Kidney epithelial cell (primary cell): ENCODE measurements at regions not wholly inside any gene's neighbourhood (a gene's known extent, or its start where the extent isn't known, plus 50 kb on each side); places are given as distances from the start of the nearest gene placed in this dataset.
"Not testable (repeated sequence)": the region's sequence is repeated elsewhere in the genome, so short reads cannot be mapped to it uniquely, and the experiment has no call there.

ENCODE experiments used
- DNase-seq: peaks from one replicate; pipeline ENCODE4 v3.0.0-alpha.2; 2010; ENCODE audit warnings: low read depth
- H3K27me3 ChIP-seq: 2 replicates; pipeline ENCODE4 v1.6.0; 2011; ENCODE audit warnings: low read length; ENCODE audit not compliant: control insufficient read depth, insufficient read depth
- H3K36me3 ChIP-seq: 2 replicates; pipeline ENCODE4 v1.5.1; 2011; ENCODE audit warnings: low read length; ENCODE audit not compliant: control insufficient read depth, insufficient read depth
- H3K4me3 ChIP-seq: 2 replicates; pipeline ENCODE4 v1.5.1; 2011; ENCODE audit warnings: low read depth, mild to moderate bottlenecking, control low read depth, low read length
- TF ChIP-seq, protein P1 (sequence below): IDR thresholded peaks from 2 replicates; pipeline ENCODE4 v1.5.1; 2011; ENCODE audit warnings: mild to moderate bottlenecking, moderate library complexity, low read length, control low read depth, inconsistent platforms; ENCODE audit not compliant: insufficient read depth, poor library complexity, severe bottlenecking

DNA sequence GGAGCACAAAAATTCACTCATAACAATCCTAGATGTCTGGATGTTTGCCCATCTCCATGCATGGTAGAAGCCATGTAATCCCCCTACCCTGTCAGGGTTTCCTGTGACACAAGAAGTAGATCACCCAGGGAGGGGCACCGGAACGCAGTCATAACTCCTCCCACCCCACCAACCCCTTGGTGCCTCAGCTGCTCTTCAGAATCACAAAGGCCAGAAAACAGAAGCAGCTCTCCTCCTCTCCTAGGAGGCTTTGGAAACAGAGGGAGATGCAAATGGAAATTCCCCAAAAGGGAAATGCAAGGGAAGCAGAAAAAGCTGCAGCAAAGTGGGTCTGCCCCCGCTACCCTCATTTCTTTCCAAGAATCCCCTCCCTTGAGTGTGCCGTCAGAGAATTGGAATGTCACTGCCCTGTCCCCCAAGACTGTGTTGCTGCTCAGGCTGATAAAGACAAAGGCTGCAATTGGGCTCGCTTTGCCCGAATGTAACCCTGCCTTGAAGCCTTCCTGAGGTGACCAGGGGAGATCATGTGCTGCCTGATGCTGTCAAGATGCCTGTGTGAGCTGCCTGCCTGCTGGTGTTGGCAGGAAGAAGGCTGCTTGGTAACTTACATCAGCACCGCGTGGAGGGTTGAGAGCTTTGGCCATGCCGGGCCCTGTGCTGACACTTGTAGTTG lies 65.5 kb upstream of the ABCA1 start:
- DNase-seq = no peak
- TF ChIP-seq, protein P1, sequence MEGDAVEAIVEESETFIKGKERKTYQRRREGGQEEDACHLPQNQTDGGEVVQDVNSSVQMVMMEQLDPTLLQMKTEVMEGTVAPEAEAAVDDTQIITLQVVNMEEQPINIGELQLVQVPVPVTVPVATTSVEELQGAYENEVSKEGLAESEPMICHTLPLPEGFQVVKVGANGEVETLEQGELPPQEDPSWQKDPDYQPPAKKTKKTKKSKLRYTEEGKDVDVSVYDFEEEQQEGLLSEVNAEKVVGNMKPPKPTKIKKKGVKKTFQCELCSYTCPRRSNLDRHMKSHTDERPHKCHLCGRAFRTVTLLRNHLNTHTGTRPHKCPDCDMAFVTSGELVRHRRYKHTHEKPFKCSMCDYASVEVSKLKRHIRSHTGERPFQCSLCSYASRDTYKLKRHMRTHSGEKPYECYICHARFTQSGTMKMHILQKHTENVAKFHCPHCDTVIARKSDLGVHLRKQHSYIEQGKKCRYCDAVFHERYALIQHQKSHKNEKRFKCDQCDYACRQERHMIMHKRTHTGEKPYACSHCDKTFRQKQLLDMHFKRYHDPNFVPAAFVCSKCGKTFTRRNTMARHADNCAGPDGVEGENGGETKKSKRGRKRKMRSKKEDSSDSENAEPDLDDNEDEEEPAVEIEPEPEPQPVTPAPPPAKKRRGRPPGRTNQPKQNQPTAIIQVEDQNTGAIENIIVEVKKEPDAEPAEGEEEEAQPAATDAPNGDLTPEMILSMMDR = no peak
- Histone ChIP-seq H3K27me3 (no peaks in the 10 kb centered on the region), H3K36me3 (no peaks in the 10 kb centered on the region), H3K4me3 (no peak overlapping the region)

DNA sequence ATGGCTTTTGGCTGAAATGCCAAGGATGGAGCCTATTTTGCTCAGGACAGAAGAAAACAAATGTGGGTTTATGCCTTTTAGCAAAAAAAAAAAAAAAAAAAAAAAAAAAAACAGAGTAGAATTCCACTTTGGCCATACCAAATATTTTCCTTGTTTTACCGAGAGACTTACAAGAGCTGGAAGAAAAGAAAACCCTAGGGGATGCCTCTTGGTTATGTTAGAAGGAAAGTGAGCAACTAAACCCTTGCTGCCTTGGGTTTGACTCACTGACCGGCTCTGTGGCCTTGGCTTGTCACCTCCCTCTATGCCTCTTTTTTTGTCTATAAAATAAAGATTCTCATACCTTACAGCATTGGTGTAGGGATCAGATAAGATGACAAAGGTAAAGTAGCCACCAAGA lies 69.6 kb upstream of the ABCA1 start:
- no peak overlapping the region for H3K4me3 ChIP-seq
- H3K36me3 ChIP-seq = no peaks in the 10 kb centered on the region
- DNase-seq = no peak
- TF ChIP-seq, protein P1 = no peak
- H3K27me3 ChIP-seq = no peaks in the 10 kb centered on the region

DNA sequence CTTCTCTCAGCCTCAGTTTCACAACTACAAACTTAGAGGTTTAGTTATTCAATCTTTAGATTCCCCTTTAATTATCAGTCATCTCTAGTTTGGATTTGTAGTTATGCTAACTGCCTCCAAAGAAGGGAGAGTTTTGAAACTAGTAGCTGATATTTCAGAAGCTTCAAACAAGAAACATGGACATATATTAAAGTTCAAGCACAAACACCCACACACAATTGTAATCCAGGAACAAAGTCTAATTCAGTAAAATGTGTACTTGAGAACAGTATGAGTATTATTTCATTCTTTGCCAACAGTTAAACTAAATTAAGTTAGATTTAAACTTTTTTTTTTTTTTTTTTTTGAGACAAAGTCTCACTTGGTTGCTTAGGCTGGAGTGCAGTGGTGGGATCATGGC lies 71.2 kb upstream of the ABCA1 start:
- Histone ChIP-seq H3K4me3 (no peak overlapping the region), H3K36me3 (no peaks in the 10 kb centered on the region), H3K27me3 (no peaks in the 10 kb centered on the region)
- no peak for DNase-seq
- TF ChIP-seq, protein P1 = no peak

DNA sequence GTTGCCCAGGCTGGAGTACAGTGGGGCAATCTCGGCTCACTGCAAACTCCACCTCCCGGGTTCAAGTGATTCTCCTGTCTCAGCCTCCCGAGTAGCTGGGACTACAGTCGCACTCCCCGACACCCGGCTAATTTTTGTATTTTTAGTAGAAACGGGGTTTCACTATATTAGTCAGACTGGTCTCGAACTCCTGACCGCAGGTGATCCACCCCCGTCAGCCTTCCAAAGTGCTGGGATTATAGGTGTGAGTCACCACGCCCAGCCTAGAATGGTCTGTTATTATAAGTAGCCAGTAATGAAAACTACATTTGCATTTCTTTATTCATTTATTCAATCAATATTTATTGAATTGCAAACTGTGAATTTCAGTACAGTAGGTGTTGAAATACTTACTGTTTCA lies 72.6 kb upstream of the ABCA1 start:
- H3K4me3 ChIP-seq, DNase-seq, H3K36me3 ChIP-seq, H3K27me3 ChIP-seq: not testable (repeated sequence)

- no peak for DNase-seq
- no peaks in the 10 kb centered on the region for H3K36me3 ChIP-seq
- no peaks in the 10 kb centered on the region for H3K27me3 ChIP-seq
- TF ChIP-seq, protein P1 = no peak
- no peak overlapping the region for H3K4me3 ChIP-seq
Measured at GRCh38 chr9:105004466-105005090, 76.6 kb upstream of the ABCA1 start.

GRCh38 chr9:105005186-105005585 lies 77.2 kb upstream of the ABCA1 start:
- TF ChIP-seq, protein P1 = no peak
- H3K36me3 ChIP-seq = no peaks in the 10 kb centered on the region
- H3K27me3 ChIP-seq = no peaks in the 10 kb centered on the region
- no peak for DNase-seq
- H3K4me3 ChIP-seq = no peak overlapping the region
